ENCODE measurements at regions not wholly inside any gene's neighbourhood (a gene's known extent, or its start where the extent isn't known, plus 50 kb on each side); places are given as distances from the start of the nearest gene placed in this dataset.

GRCh38 chr4:112732142-112732541 is 95.2 kb downstream of the LARP7 start:
- no peak overlapping the region for H3K4me3 ChIP-seq
- DNase-seq (ENCODE audit: extremely low read depth in 1 of 4, low spot score in 3 of 4) (no peak), FAIRE-seq (no peak), ATAC-seq (no peak)
- intact Hi-C loops (cut with micrococcal nuclease): no loop called here
- H3K9me1 ChIP-seq (ENCODE audit: control insufficient read depth, insufficient read depth, low read length): no peaks in the 10 kb centered on the region
- in situ Hi-C loops (cut with MboI): no loop called here
- H3K27ac ChIP-seq (ENCODE audit: extremely low read depth, low read depth, low read length): no peak overlapping the region
- ChIA-PET CTCF (ENCODE audit: low intra/inter-chr PET ratio) (no interaction called here), POLR2A (interaction anchor here (0.6 to 0.7 kb wide), 2 partner anchors 9 to 30 kb away, joined by 3 to 4 read pairs; no protein-coding TSS in a partner anchor)
- H3K36me3 ChIP-seq (ENCODE audit: control insufficient read depth, insufficient read depth, low read length): no peaks in the 10 kb centered on the region
- TF ChIP-seq KDM5B (IDR thresholded peaks at IDR 0.05; ENCODE audit: insufficient replicate concordance, low read depth, low read length) (no peak), CBX5 (IDR thresholded peaks at IDR 0.05; ENCODE audit: borderline replicate concordance, low read depth) (no peak), KLF10 (CRISPR knock-in tag; IDR thresholded peaks at IDR 0.05) (no peak), ZNF354B (CRISPR knock-in tag; IDR thresholded peaks at IDR 0.05) (no peak), NCOA4 (IDR thresholded peaks at IDR 0.05; ENCODE audit: partially characterized antibody) (no peak)
- H3K9ac ChIP-seq (ENCODE audit: insufficient read depth in 1 of 2, low read depth in 2 of 2, low read length in 2 of 2): no peak overlapping the region
- H3K79me2 ChIP-seq (ENCODE audit: control insufficient read depth, insufficient read depth, low read length): no peaks in the 10 kb centered on the region
- 0% methylated on average over 2 of the region's 2 CpGs for WGBS (ENCODE audit: insufficient coverage, low coverage, missing lambda C conversion rate)
- H4K20me1 ChIP-seq (replicated peaks; ENCODE audit: control insufficient read depth, insufficient read depth, low read length): no peaks in the 10 kb centered on the region
- no peaks in the 10 kb centered on the region; a peak in 1 of 5 replicates for H3K27me3 ChIP-seq (ENCODE audit: control insufficient read depth in 2 of 2, insufficient read depth in 2 of 2, low read length in 2 of 2)
- H3K9me3 ChIP-seq (replicated peaks; ENCODE audit: control insufficient read depth, insufficient read depth, low read depth, low read length): no peaks in the 10 kb centered on the region
- no TSS peak for BruUV-seq (replicated peaks)
- H2AFZ ChIP-seq (ENCODE audit: low read depth, low read length): no peak overlapping the region
- no peak overlapping the region for H3K4me2 ChIP-seq (ENCODE audit: insufficient read depth, low read length)
- no peaks in the 10 kb centered on the region for H3K4me1 ChIP-seq (replicated peaks in 1 of 2; ENCODE audit: control insufficient read depth in 2 of 2, insufficient read depth in 2 of 2, low read length in 2 of 2)

- no peaks in the 10 kb centered on the region for H3K79me2 ChIP-seq (ENCODE audit: control insufficient read depth, insufficient read depth, low read length)
- no peak overlapping the region for H3K4me2 ChIP-seq (ENCODE audit: insufficient read depth, low read length)
- H3K9me3 ChIP-seq (replicated peaks; ENCODE audit: control insufficient read depth, insufficient read depth, low read depth, low read length): no peaks in the 10 kb centered on the region
- intact Hi-C loops (cut with micrococcal nuclease) (no loop called here), in situ Hi-C loops (cut with MboI) (no loop called here)
- no peaks in the 10 kb centered on the region for H3K9me1 ChIP-seq (ENCODE audit: control insufficient read depth, insufficient read depth, low read length)
- H3K9ac ChIP-seq (ENCODE audit: insufficient read depth in 1 of 2, low read depth in 2 of 2, low read length in 2 of 2): no peak overlapping the region
- H3K4me1 ChIP-seq (replicated peaks in 1 of 2; ENCODE audit: control insufficient read depth in 2 of 2, insufficient read depth in 2 of 2, low read length in 2 of 2): no peaks in the 10 kb centered on the region
- no peak overlapping the region for H2AFZ ChIP-seq (ENCODE audit: low read depth, low read length)
- no peak for FAIRE-seq
- TF ChIP-seq NONO (IDR thresholded peaks at IDR 0.05; ENCODE audit: low read depth in 2 of 2, low read length in 1 of 2) (no peak), MEIS2 (IDR thresholded peaks at IDR 0.05; ENCODE audit: partially characterized antibody) (peak; percentile 17)
- no TSS peak for BruUV-seq (replicated peaks)
- H3K36me3 ChIP-seq (ENCODE audit: control insufficient read depth, insufficient read depth, low read length): no peaks in the 10 kb centered on the region
- CTCF ChIA-PET (ENCODE audit: low intra/inter-chr PET ratio): no interaction called here
- H3K27me3 ChIP-seq (ENCODE audit: control insufficient read depth in 2 of 2, insufficient read depth in 2 of 2, low read length in 2 of 2): peaks cover 0 to 12% of the 10 kb centered on the region in 2 experiments; a peak in 3 of 5 replicates
- H4K20me1 ChIP-seq (replicated peaks; ENCODE audit: control insufficient read depth, insufficient read depth, low read length): no peaks in the 10 kb centered on the region
- POLR2A ChIA-PET: no interaction called here
- H3K27ac ChIP-seq (ENCODE audit: extremely low read depth, low read depth, low read length): no peak overlapping the region
- no peak for DNase-seq (ENCODE audit: extremely low read depth in 1 of 4, low spot score in 3 of 4)
- no peak overlapping the region for H3K4me3 ChIP-seq
- ATAC-seq: no peak
Measured at GRCh38 chr4:112735474-112735951, 98.6 kb downstream of the LARP7 start.
